K562 (cell line): ENCODE measurements at regions not wholly inside any gene's neighbourhood (a gene's known extent, or its start where the extent isn't known, plus 50 kb on each side); places are given as distances from the start of the nearest gene placed in this dataset.

Source experiments
- ATAC-seq: fragments of 200-7000 bp; cut with Tn5 transposase; 3 replicates; pipeline ENCODE4 v1.9.1; 2020; ENCODE audit warnings: moderate library complexity
- BruUV-seq: library from RNA; stranded (reverse); fragments of 400-500 nt; replicated peaks from 2 replicates; lab custom pipeline; 2021; lab: Mats Ljungman, UMichigan
- CTCF ChIA-PET: fragments of 300-600 bp; formaldehyde crosslinking; extraction: SDS; loops from one replicate; lab custom pipeline; 2021; ENCODE audit warnings: low intra/inter-chr PET ratio; lab: Yijun Ruan, JAX
- POLR2A ChIA-PET: fragments of 300-600, 350-650 bp; sonication (Branson Sonifier 250); formaldehyde crosslinking; extraction: SDS; loops from one replicate; lab custom pipeline; 2021; ENCODE audit warnings: antibody characterized with exemption, inconsistent platforms; lab: Yijun Ruan, JAX
- DNase-seq, 4 experiments: peaks; one replicate each; pipeline versions ENCODE4 v3.0.0 to v3.0.0-alpha.2; 2011 to 2018; ENCODE audit warnings: low spot score in 3 of 4, mixed read lengths in 3 of 4; ENCODE audit errors: extremely low read depth in 1 of 4
- FAIRE-seq: peaks from 2 replicates; lab custom pipeline; 2011; peaks lifted over from hg19 to GRCh38; lab: Jason Lieb, UNC
- H2AFZ ChIP-seq: 2 replicates; pipeline ENCODE4 v1.6.0; 2011; ENCODE audit warnings: low read depth, low read length, control low read depth, inconsistent platforms
- H3K27ac ChIP-seq: fragments of 200-600 bp; 3 replicates; pipeline ENCODE4 v1.8.0; 2011; ENCODE audit warnings: low read depth, mild to moderate bottlenecking, control low read depth, inconsistent platforms, low read length, moderate library complexity, mixed read lengths; ENCODE audit errors: extremely low read depth
- H3K27me3 ChIP-seq, 2 experiments: fragments of 300-600 bp in 1 of 2; 2 replicates in 1 of 2; 3 replicates in 1 of 2; pipeline versions ENCODE4 v1.6.0 to v1.8.0; 2011; ENCODE audit warnings: inconsistent platforms in 2 of 2, low read length in 2 of 2, mild to moderate bottlenecking in 1 of 2, mixed read lengths in 1 of 2, moderate library complexity in 1 of 2; ENCODE audit not compliant: control insufficient read depth in 2 of 2, insufficient read depth in 2 of 2
- H3K36me3 ChIP-seq: fragments of 300-600 bp; 3 replicates; pipeline ENCODE4 v1.8.0; 2011; ENCODE audit warnings: mild to moderate bottlenecking, low read length, inconsistent platforms; ENCODE audit not compliant: control insufficient read depth, insufficient read depth
- H3K4me1 ChIP-seq, 2 experiments: fragments of 200-600 bp in 1 of 2; replicated peaks in 1 of 2; 2 replicates in 1 of 2; 3 replicates in 1 of 2; pipeline versions ENCODE4 v1.5.1 to v1.8.0; 2011; ENCODE audit warnings: inconsistent platforms in 2 of 2, low read length in 2 of 2, mild to moderate bottlenecking in 1 of 2, mixed read lengths in 1 of 2, moderate library complexity in 1 of 2; ENCODE audit not compliant: control insufficient read depth in 2 of 2, insufficient read depth in 2 of 2
- H3K4me2 ChIP-seq: 2 replicates; pipeline ENCODE4 v1.6.1; 2011; ENCODE audit warnings: low read length, control low read depth, inconsistent platforms, mixed read lengths; ENCODE audit not compliant: insufficient read depth
- H3K4me3 ChIP-seq: fragments of 200-600 bp; sonication (generic), shearing (Covaris generic); 2 replicates; pipeline ENCODE4 v1.5.1; 2016; ENCODE audit warnings: control low read depth, inconsistent platforms
- H3K79me2 ChIP-seq: fragments of 200-600 bp; 3 replicates; pipeline ENCODE4 v1.8.0; 2011; ENCODE audit warnings: low read length, inconsistent platforms; ENCODE audit not compliant: control insufficient read depth, insufficient read depth
- H3K9ac ChIP-seq, 2 experiments: 2 replicates each; pipeline versions ENCODE4 v1.6.0 to v1.6.1; 2011; ENCODE audit warnings: low read depth in 2 of 2, low read length in 2 of 2, control low read depth in 1 of 2, inconsistent platforms in 1 of 2, mild to moderate bottlenecking in 1 of 2, mixed read lengths in 1 of 2; ENCODE audit not compliant: insufficient read depth in 1 of 2
- H3K9me1 ChIP-seq: one replicate; pipeline ENCODE4 v1.6.0; 2011; ENCODE audit warnings: inconsistent platforms, mild to moderate bottlenecking, low read length, moderate library complexity; ENCODE audit not compliant: control insufficient read depth, insufficient read depth
- H3K9me3 ChIP-seq: replicated peaks from 2 replicates; pipeline ENCODE4 v1.5.1; 2011; ENCODE audit warnings: low read depth, low read length, inconsistent platforms; ENCODE audit not compliant: control insufficient read depth, insufficient read depth
- H4K20me1 ChIP-seq: replicated peaks from 2 replicates; pipeline ENCODE4 v1.6.1; 2011; ENCODE audit warnings: low read length, inconsistent platforms, mixed read lengths; ENCODE audit not compliant: control insufficient read depth, insufficient read depth
- AFF4 ChIP-seq: sonication (generic); formaldehyde crosslinking; IDR thresholded peaks from 2 replicates; pipeline ENCODE4 v1.8.0; 2023; ENCODE audit warnings: mild to moderate bottlenecking, missing genetic modification reagents
- CBFB ChIP-seq: sonication (generic); formaldehyde crosslinking; IDR thresholded peaks from 2 replicates; pipeline ENCODE4 v1.4.0; 2020; ENCODE audit warnings: mild to moderate bottlenecking, missing genetic modification reagents
- CLOCK ChIP-seq: fragments of 250-450 bp; sonication (Bioruptor Pico); IDR thresholded peaks from 2 replicates; pipeline ENCODE4 v1.4.0; 2020; ENCODE audit warnings: mild to moderate bottlenecking, moderate library complexity, borderline replicate concordance
- E2F1 ChIP-seq: sonication (generic); formaldehyde crosslinking; IDR thresholded peaks from 2 replicates; pipeline ENCODE4 v1.8.1; 2023; ENCODE audit warnings: mild to moderate bottlenecking, missing genetic modification reagents, moderate library complexity
- FOXK2 ChIP-seq, 2 experiments: fragments of 450-650 bp; IDR thresholded peaks in 1 of 2; conservative IDR thresholded peaks in 1 of 2; 2 replicates each; pipeline ENCODE4 v1.6.1; 2016; ENCODE audit warnings: low read depth in 2 of 2, mild to moderate bottlenecking in 1 of 2
- NFE2 ChIP-seq: IDR thresholded peaks from 2 replicates; pipeline ENCODE4 v1.6.1; 2014; ENCODE audit warnings: antibody characterized with exemption, low read depth
- NR0B1 ChIP-seq: fragments of 450-650 bp; IDR thresholded peaks from one replicate; pipeline ENCODE4 v1.6.1; 2018; ENCODE audit warnings: mild to moderate bottlenecking, moderate library complexity; ENCODE audit not compliant: partially characterized antibody
- SOX6 ChIP-seq: fragments of 450-650 bp; IDR thresholded peaks from 2 replicates; pipeline ENCODE4 v1.6.1; 2014; ENCODE audit warnings: mild to moderate bottlenecking
- TEAD1 ChIP-seq, 2 experiments: fragments of 450-650 bp in 1 of 2; sonication (generic) in 1 of 2; formaldehyde crosslinking; IDR thresholded peaks; 2 replicates each; pipeline versions ENCODE4 v1.4.0 to v1.8.0; 2020 to 2022; ENCODE audit warnings: mild to moderate bottlenecking in 2 of 2, missing genetic modification reagents in 1 of 2
- ZBTB12 ChIP-seq: fragments of 250-450 bp; sonication (Bioruptor Pico); IDR thresholded peaks from 2 replicates; pipeline ENCODE4 v1.4.0; 2020
- ZNF512 ChIP-seq: IDR thresholded peaks from 2 replicates; pipeline ENCODE4 v1.6.1; 2016; ENCODE audit warnings: missing genetic modification characterization, missing compliant biosample characterization
- in situ Hi-C: fragments of 300-500 bp; cut with MboI; formaldehyde crosslinking; loops from 4 replicates; pipeline ENCODE4 v1.15.0; 2018; ENCODE audit warnings: inconsistent platforms, mixed read lengths
- intact Hi-C: fragments of 100-400 bp; cut with micrococcal nuclease; formaldehyde crosslinking; loops from 2 replicates; pipeline ENCODE4 v1.14.2; 2022

- CTCF ChIA-PET, result no interaction called here
- no peak for ATAC-seq
- intact Hi-C loops, result no loop called here
- TF ChIP-seq NFE2 (no peak), CBFB (no peak), CLOCK (no peak), NR0B1 (no peak), TEAD1 (CRISPR knock-in tag; IDR thresholded peaks at IDR 0.05) (no peak), SOX6 (no peak), ZBTB12 (CRISPR knock-in tag) (no peak), E2F1 (no peak), ZNF512 (tag) (no peak), FOXK2 (conservative IDR thresholded peaks at IDR 0.05 in 1 of 2, IDR thresholded peaks at IDR 0.05 in 1 of 2; ENCODE audit: low read depth in 2 of 2) (no peak), AFF4 (CRISPR knock-in tag) (no peak)
Measured at GRCh38 chr14:42671636-42672035, 1065.0 kb downstream of the LRFN5 start.

More at GRCh38 chr14:42671636-42672035, 1065.0 kb downstream of the LRFN5 start:
- no peaks in the 10 kb centered on the region for H3K9me3 ChIP-seq
- BruUV-seq, result no TSS peak
- H3K4me2 ChIP-seq, result no peak overlapping the region
- no peak overlapping the region for H3K27ac ChIP-seq
- H3K79me2 ChIP-seq, result no peaks in the 10 kb centered on the region
- no peak for DNase-seq
- FAIRE-seq, result no peak
- no peak overlapping the region for H3K9ac ChIP-seq
- no peaks in the 10 kb centered on the region for H3K36me3 ChIP-seq
- no peak overlapping the region for H3K4me3 ChIP-seq
- in situ Hi-C loops, result no loop called here
- no peaks in the 10 kb centered on the region for H3K4me1 ChIP-seq
- H3K9me1 ChIP-seq, result no peaks in the 10 kb centered on the region
- H3K27me3 ChIP-seq, result no peaks in the 10 kb centered on the region
- no peaks in the 10 kb centered on the region for H4K20me1 ChIP-seq
- H2AFZ ChIP-seq, result no peak overlapping the region
- POLR2A ChIA-PET, result no interaction called here
